Uterus (tissue), 2 donors: ENCODE measurements at regions not wholly inside any gene's neighbourhood (a gene's known extent, or its start where the extent isn't known, plus 50 kb on each side); places are given as distances from the start of the nearest gene placed in this dataset.

Source experiments
- CTCF ChIP-seq, 4 experiments: fragments of 200-600 bp in 2 of 4; fragments of 450-650 bp in 2 of 4; sonication (generic) in 2 of 4; IDR thresholded peaks; one replicate each; pipeline ENCODE4 v1.5.1; 2016 to 2019; ENCODE audit warnings: antibody characterized with exemption in 4 of 4, mild to moderate bottlenecking in 2 of 4, moderate library complexity in 1 of 4
- POLR2A ChIP-seq, 2 donors: fragments of 450-650 bp; IDR thresholded peaks; one replicate each; pipeline ENCODE4 v1.6.1; 2016; ENCODE audit warnings: antibody characterized with exemption in 2 of 2, mild to moderate bottlenecking in 1 of 2, moderate library complexity in 1 of 2

GRCh38 chr15:69511015-69511414 is 58.4 kb downstream of the RPLP1 start:
- no peak for TF ChIP-seq CTCF (IDR thresholded peaks at IDR 0.05)
- no peak for TF ChIP-seq POLR2A (IDR thresholded peaks at IDR 0.05)
